ENCODE measurements at regions not wholly inside any gene's neighbourhood (a gene's known extent, or its start where the extent isn't known, plus 50 kb on each side); places are given as distances from the start of the nearest gene placed in this dataset.

DNA sequence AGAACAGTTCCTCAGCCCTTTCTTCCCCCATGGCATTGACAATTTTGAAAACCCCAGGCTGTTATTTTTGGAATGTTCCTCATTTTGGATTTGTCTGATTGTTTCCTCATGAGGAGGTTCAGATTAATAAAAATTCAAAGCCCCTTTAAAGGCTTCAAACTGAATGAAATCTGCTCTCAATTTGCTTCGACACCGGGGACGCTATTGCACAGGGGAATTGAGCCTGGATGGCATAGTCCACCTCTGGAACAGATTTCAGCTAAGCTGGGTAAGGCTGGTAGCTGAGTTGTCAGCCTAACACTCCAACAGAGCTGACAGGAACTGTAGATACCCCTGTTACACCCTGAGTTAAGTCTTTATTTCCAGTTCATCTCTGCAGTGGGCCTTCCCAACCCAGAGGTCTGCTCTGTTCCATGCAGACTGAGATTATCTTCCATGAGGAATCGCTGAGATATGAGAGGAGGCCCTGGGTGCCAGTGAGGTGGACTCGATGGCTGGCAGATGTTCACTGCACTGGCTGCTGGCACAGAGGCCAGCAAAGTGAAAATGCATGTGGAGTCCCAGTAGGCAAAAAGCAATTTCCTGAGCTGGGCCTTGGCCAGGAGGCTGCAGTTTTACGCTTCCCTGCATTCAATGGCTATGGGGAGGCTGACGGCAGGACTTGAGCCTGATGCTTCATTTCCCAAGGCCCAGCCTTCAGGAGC lies 73.3 kb upstream of the PAX1 start:
- Histone ChIP-seq H3K23ac (ENCODE audit: low read depth, low read length) (no peak overlapping the region), H2BK20ac (ENCODE audit: low read depth, low read length) (no peak overlapping the region), H3K4me3 (ENCODE audit: insufficient read depth, low read depth, low read length) (no peak overlapping the region), H3K4me1 (ENCODE audit: control insufficient read depth, insufficient read depth, low read length) (no peaks in the 10 kb centered on the region), H3K9me1 (ENCODE audit: insufficient read depth, low read length) (no peaks in the 10 kb centered on the region), H2AFZ (replicated peaks; ENCODE audit: low read length, poor library complexity) (no peak overlapping the region), H3K4ac (ENCODE audit: low read depth, low read length) (no peak overlapping the region), H4K5ac (ENCODE audit: low read depth, low read length) (no peak overlapping the region), H3K9me3 (ENCODE audit: control insufficient read depth, insufficient read depth, low read length) (peaks cover 19% of the 10 kb centered on the region), H2BK120ac (ENCODE audit: low read depth, low read length) (no peak overlapping the region), H3K18ac (ENCODE audit: low read depth, low read length) (no peak overlapping the region), H4K20me1 (ENCODE audit: insufficient read depth, low read length) (no peaks in the 10 kb centered on the region), H3K4me2 (ENCODE audit: low read depth, low read length) (no peak overlapping the region), H2BK5ac (ENCODE audit: low read depth, low read length, poor library complexity, severe bottlenecking) (no peak overlapping the region), H2AK5ac (ENCODE audit: low read depth, low read length) (no peak overlapping the region), H4K91ac (ENCODE audit: insufficient read depth, low read depth, low read length) (no peak overlapping the region), H3K9ac (ENCODE audit: low read depth, low read length) (no peak overlapping the region), H3K27me3 (ENCODE audit: control insufficient read depth, insufficient read depth, low read length) (no peaks in the 10 kb centered on the region), H3K79me1 (ENCODE audit: low read depth in 1 of 2, low read length in 2 of 2) (no peaks in the 10 kb centered on the region), H3K56ac (ENCODE audit: extremely low read depth, insufficient read depth, low read length) (no peak overlapping the region), H3K27ac (ENCODE audit: insufficient read depth, low read length) (no peak overlapping the region), H2AK9ac (replicated peaks; ENCODE audit: low read depth, low read length, poor library complexity) (no peak overlapping the region), H3K14ac (replicated peaks; ENCODE audit: low read depth, low read length) (no peak overlapping the region), H2BK15ac (ENCODE audit: low read depth, low read length) (no peak overlapping the region), H3K36me3 (ENCODE audit: control insufficient read depth, insufficient read depth, low read length) (no peaks in the 10 kb centered on the region), H4K8ac (ENCODE audit: low read depth in 2 of 2, low read length in 2 of 2) (no peak overlapping the region)
- TF ChIP-seq MXI1 (IDR thresholded peaks at IDR 0.05; ENCODE audit: borderline replicate concordance, low read depth, low read length) (no peak), CHD1 (IDR thresholded peaks at IDR 0.05; ENCODE audit: low read depth, low read length) (no peak), FOS (IDR thresholded peaks at IDR 0.05; ENCODE audit: low read depth, low read length) (no peak), RCOR1 (IDR thresholded peaks at IDR 0.05; ENCODE audit: insufficient replicate concordance, low read length) (no peak), SMC3 (IDR thresholded peaks at IDR 0.05; ENCODE audit: low read depth, low read length) (no peak), RAD21 (IDR thresholded peaks at IDR 0.05; ENCODE audit: low read length) (no peak), POLR2A (IDR thresholded peaks at IDR 0.05; ENCODE audit: low read depth, low read length) (no peak), MAFK (IDR thresholded peaks at IDR 0.05; ENCODE audit: low read depth, low read length) (no peak)
- TF ChIP-seq, protein P1, sequence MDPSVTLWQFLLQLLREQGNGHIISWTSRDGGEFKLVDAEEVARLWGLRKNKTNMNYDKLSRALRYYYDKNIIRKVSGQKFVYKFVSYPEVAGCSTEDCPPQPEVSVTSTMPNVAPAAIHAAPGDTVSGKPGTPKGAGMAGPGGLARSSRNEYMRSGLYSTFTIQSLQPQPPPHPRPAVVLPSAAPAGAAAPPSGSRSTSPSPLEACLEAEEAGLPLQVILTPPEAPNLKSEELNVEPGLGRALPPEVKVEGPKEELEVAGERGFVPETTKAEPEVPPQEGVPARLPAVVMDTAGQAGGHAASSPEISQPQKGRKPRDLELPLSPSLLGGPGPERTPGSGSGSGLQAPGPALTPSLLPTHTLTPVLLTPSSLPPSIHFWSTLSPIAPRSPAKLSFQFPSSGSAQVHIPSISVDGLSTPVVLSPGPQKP (IDR thresholded peaks at IDR 0.05; ENCODE audit: borderline replicate concordance, low read depth, low read length), result no peak
- TF ChIP-seq, protein P2, sequence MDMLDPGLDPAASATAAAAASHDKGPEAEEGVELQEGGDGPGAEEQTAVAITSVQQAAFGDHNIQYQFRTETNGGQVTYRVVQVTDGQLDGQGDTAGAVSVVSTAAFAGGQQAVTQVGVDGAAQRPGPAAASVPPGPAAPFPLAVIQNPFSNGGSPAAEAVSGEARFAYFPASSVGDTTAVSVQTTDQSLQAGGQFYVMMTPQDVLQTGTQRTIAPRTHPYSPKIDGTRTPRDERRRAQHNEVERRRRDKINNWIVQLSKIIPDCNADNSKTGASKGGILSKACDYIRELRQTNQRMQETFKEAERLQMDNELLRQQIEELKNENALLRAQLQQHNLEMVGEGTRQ (IDR thresholded peaks at IDR 0.05; ENCODE audit: low read depth, low read length), result no peak
- DNase-seq, result no peak
- intact Hi-C loops (cut with micrococcal nuclease), result no loop called here
- ATAC-seq (ENCODE audit: low read depth), result no peak
- ChIA-PET CTCF (no interaction called here), POLR2A (ENCODE audit: unreplicated experiment) (no interaction called here)
- no TSS peak for BruUV-seq (replicated peaks)
- no CpG with 5 or more reads among the region's 7 CpGs for WGBS, 2 experiments (ENCODE audit: extremely low coverage in 2 of 2, insufficient read length in 1 of 2)
- dilution Hi-C loops (cut with HindIII; ENCODE audit: low sequenced_read_pairs, unreplicated experiment), result no loop called here
- in situ Hi-C loops (cut with MboI; ENCODE audit: low sequenced_read_pairs), result no loop called here

Measured in IMR-90 (cell line).